Left ventricle myocardium inferior (tissue), 1 donor: ENCODE measurements at regions not wholly inside any gene's neighbourhood (a gene's known extent, or its start where the extent isn't known, plus 50 kb on each side); places are given as distances from the start of the nearest gene placed in this dataset.

Experiments used
- DNase-seq: peaks from one replicate; pipeline ENCODE4 v3.0.0-alpha.2; 2020
- H3K27ac ChIP-seq: fragments of 200-600 bp; replicated peaks from 2 replicates; pipeline ENCODE4 v1.8.0; 2021
- H3K27me3 ChIP-seq: fragments of 200-600 bp; 2 replicates; pipeline ENCODE4 v1.8.0; 2021; ENCODE audit warnings: low read depth
- H3K36me3 ChIP-seq: fragments of 200-600 bp; 2 replicates; pipeline ENCODE4 v1.8.0; 2021
- H3K4me1 ChIP-seq: fragments of 200-600 bp; 2 replicates; pipeline ENCODE4 v1.8.0; 2021
- H3K4me3 ChIP-seq: fragments of 200-600 bp; 2 replicates; pipeline ENCODE4 v1.8.0; 2021; ENCODE audit warnings: mild to moderate bottlenecking, moderate library complexity
- H3K9me3 ChIP-seq: fragments of 200-600 bp; replicated peaks from 2 replicates; pipeline ENCODE4 v1.8.0; 2021
- CTCF ChIP-seq: fragments of 200-600 bp; IDR thresholded peaks from 2 replicates; pipeline ENCODE4 v1.8.0; 2021; ENCODE audit warnings: antibody characterized with exemption, mild to moderate bottlenecking, borderline replicate concordance
- intact Hi-C: fragments of 100-400 bp; cut with micrococcal nuclease; formaldehyde crosslinking; loops from one replicate; pipeline ENCODE4 v1.11.0; 2022
- donor health status: DM: no; HTN: yes; CAD: no; lungs with severe emphysema.

- H3K36me3 ChIP-seq: no peaks in the 10 kb centered on the region
- no peaks in the 10 kb centered on the region for H3K27me3 ChIP-seq
- TF ChIP-seq CTCF: no peak
- peaks cover 23% of the 10 kb centered on the region for H3K4me1 ChIP-seq
- H3K27ac ChIP-seq: no peak overlapping the region
- no peak overlapping the region for H3K4me3 ChIP-seq
- intact Hi-C loops: no loop called here
- DNase-seq: no peak
- H3K9me3 ChIP-seq: no peaks in the 10 kb centered on the region
These were observed 119.6 kb downstream of the QPCT start for GRCh38 chr2:37464067-37464466.

GRCh38 chr2:37466533-37467222 lies 122.2 kb downstream of the QPCT start:
- DNase-seq: no peak
- intact Hi-C loops: no loop called here
- H3K4me1 ChIP-seq: peaks cover 8% of the 10 kb centered on the region
- H3K27ac ChIP-seq: no peak overlapping the region
- no peak for TF ChIP-seq CTCF
- H3K36me3 ChIP-seq: no peaks in the 10 kb centered on the region
- H3K27me3 ChIP-seq: no peaks in the 10 kb centered on the region
- no peaks in the 10 kb centered on the region for H3K9me3 ChIP-seq
- H3K4me3 ChIP-seq: no peak overlapping the region

- H3K36me3 ChIP-seq: no peaks in the 10 kb centered on the region
- H3K27me3 ChIP-seq: no peaks in the 10 kb centered on the region
- intact Hi-C loops: no loop called here
- DNase-seq: no peak
- H3K4me3 ChIP-seq: no peak overlapping the region
- H3K4me1 ChIP-seq: peaks cover 13% of the 10 kb centered on the region
- TF ChIP-seq CTCF: no peak
- no peak overlapping the region for H3K27ac ChIP-seq
- H3K9me3 ChIP-seq: no peaks in the 10 kb centered on the region
These were observed 123.7 kb downstream of the QPCT start for GRCh38 chr2:37468170-37468569.

- Histone ChIP-seq H3K27me3 (no peaks in the 10 kb centered on the region), H3K4me1 (peaks cover 14% of the 10 kb centered on the region), H3K9me3 (no peaks in the 10 kb centered on the region), H3K36me3 (no peaks in the 10 kb centered on the region), H3K4me3 (no peak overlapping the region), H3K27ac (no peak overlapping the region)
- intact Hi-C loops: no loop called here
- DNase-seq: no peak
- no peak for TF ChIP-seq CTCF
These were observed 124.7 kb downstream of the QPCT start for GRCh38 chr2:37469126-37469525.

- H3K27ac ChIP-seq: no peak overlapping the region
- no peak for DNase-seq
- intact Hi-C loops: no loop called here
- H3K9me3 ChIP-seq: no peaks in the 10 kb centered on the region
- no peaks in the 10 kb centered on the region for H3K27me3 ChIP-seq
- peaks cover 16% of the 10 kb centered on the region for H3K4me1 ChIP-seq
- H3K4me3 ChIP-seq: no peak overlapping the region
- no peaks in the 10 kb centered on the region for H3K36me3 ChIP-seq
- no peak for TF ChIP-seq CTCF
These were observed 126.7 kb downstream of the QPCT start for GRCh38 chr2:37471104-37471503.
